Stomach (tissue), 8 donors: ENCODE measurements at regions not wholly inside any gene's neighbourhood (a gene's known extent, or its start where the extent isn't known, plus 50 kb on each side); places are given as distances from the start of the nearest gene placed in this dataset.

Experiments
- DNase-seq, 2 donors: peaks; one replicate each; pipeline versions ENCODE4 v3.0.0 to v3.0.0-alpha.2; 2013 to 2019
- H3K27ac ChIP-seq, 5 donors: fragments of 200-600 bp in 4 of 5; sonication (generic) in 4 of 5; one replicate each; pipeline ENCODE4 v1.5.1; 2013 to 2019; ENCODE audit warnings: mild to moderate bottlenecking in 1 of 5, moderate library complexity in 1 of 5
- H3K27me3 ChIP-seq, 3 donors: fragments of 200-600 bp; sonication (generic); one replicate each; pipeline ENCODE4 v1.5.1; 2017 to 2019; ENCODE audit warnings: mixed run types in 1 of 3
- H3K36me3 ChIP-seq, 4 donors: fragments of 200-600 bp; sonication (generic); 1 replicate in 3 of 4; 2 replicates in 1 of 4; pipeline ENCODE4 v1.5.1; 2016 to 2019
- H3K4me1 ChIP-seq, 4 donors: fragments of 200-600 bp; sonication (generic); one replicate each; pipeline ENCODE4 v1.5.1; 2016 to 2019
- H3K4me3 ChIP-seq, 4 donors: fragments of 200-600 bp; sonication (generic) in 3 of 4; one replicate each; pipeline ENCODE4 v1.5.1; 2016 to 2019; ENCODE audit warnings: mild to moderate bottlenecking in 1 of 4
- H3K9me3 ChIP-seq, 4 donors: fragments of 200-600 bp; sonication (generic); one replicate each; pipeline ENCODE4 v1.5.1; 2016 to 2019
- CTCF ChIP-seq, 7 experiments: fragments of 450-650 bp in 4 of 7; fragments of 200-600 bp in 3 of 7; sonication (generic) in 3 of 7; IDR thresholded peaks; one replicate each; pipeline ENCODE4 v1.5.1; 2016 to 2019; ENCODE audit warnings: antibody characterized with exemption in 7 of 7, control low read depth in 2 of 7, mild to moderate bottlenecking in 1 of 7
- EP300 ChIP-seq: sonication (generic); formaldehyde crosslinking; IDR thresholded peaks from one replicate; pipeline ENCODE4 v1.6.1; 2017; ENCODE audit warnings: antibody characterized with exemption
- POLR2A ChIP-seq, 4 donors: fragments of 450-650 bp; IDR thresholded peaks; one replicate each; pipeline ENCODE4 v1.6.1; 2016; ENCODE audit warnings: antibody characterized with exemption in 4 of 4, control low read depth in 2 of 4, mild to moderate bottlenecking in 1 of 4, moderate library complexity in 1 of 4
- POLR2AphosphoS5 ChIP-seq, 3 donors: sonication (generic); formaldehyde crosslinking; IDR thresholded peaks; one replicate each; pipeline ENCODE4 v1.6.1; 2016; ENCODE audit warnings: antibody characterized with exemption in 3 of 3
- WGBS, 5 donors: extraction: QIAGEN DNeasy Blood & Tissue Kit in 3 of 5; methylation state at CpG; one replicate each; pipeline versions ENCODE4 v1.1.5 to v1.1.7; 2013 to 2018; 5-methylcytosine and 5-hydroxymethylcytosine counted together
- intact Hi-C: fragments of 100-400 bp; cut with DNase I; formaldehyde crosslinking; loops from one replicate; pipeline ENCODE4 v1.15.1; 2023; ENCODE audit warnings: low total_unique reads
- donor health status: healthy with polysubstance abuse.
- donor health status: Bipolar disorder and iron deficiency.
- donor health status: healthy.

- TF ChIP-seq POLR2AphosphoS5 (IDR thresholded peaks at IDR 0.05) (no peak), EP300 (no peak), CTCF (IDR thresholded peaks at IDR 0.05) (no peak), POLR2A (IDR thresholded peaks at IDR 0.05) (no peak)
- no peaks in the 10 kb centered on the region for H3K9me3 ChIP-seq
- 81 to 96% (median 84%) methylated on average over 3 to 4 of the region's 4 CpGs for WGBS, 5 donors
Observed at GRCh38 chr18:75779450-75779849, 351.9 kb upstream of the SMIM21 start.

GRCh38 chr18:75777630-75778029 is 350.1 kb upstream of the SMIM21 start:
- DNase-seq, result no peak
- Histone ChIP-seq H3K9me3 (no peaks in the 10 kb centered on the region), H3K36me3 (no peaks in the 10 kb centered on the region), H3K27me3 (peaks cover 0 to 10% (median 0%) of the 10 kb centered on the region in 3 donors), H3K4me1 (no peaks in the 10 kb centered on the region), H3K27ac (no peak overlapping the region), H3K4me3 (no peak overlapping the region)
- 59 to 70% (median 63%) methylated on average over 6 of the region's 6 CpGs for WGBS, 5 donors
- intact Hi-C loops, result no loop called here
- TF ChIP-seq EP300 (no peak), POLR2A (IDR thresholded peaks at IDR 0.05) (no peak), CTCF (IDR thresholded peaks at IDR 0.05) (no peak), POLR2AphosphoS5 (IDR thresholded peaks at IDR 0.05) (no peak)

More at GRCh38 chr18:75779450-75779849, 351.9 kb upstream of the SMIM21 start:
- peaks cover 0 to 26% (median 0%) of the 10 kb centered on the region in 3 donors for H3K27me3 ChIP-seq
- no peaks in the 10 kb centered on the region for H3K36me3 ChIP-seq
- H3K4me3 ChIP-seq, result no peak overlapping the region
- H3K27ac ChIP-seq, result no peak overlapping the region
- no peak for DNase-seq
- intact Hi-C loops, result no loop called here
- H3K4me1 ChIP-seq, result no peaks in the 10 kb centered on the region

- intact Hi-C loops, result no loop called here
- WGBS, 5 donors, result 26 to 34% (median 28%) methylated on average over 2 of the region's 2 CpGs
Observed at GRCh38 chr18:75775121-75775520, 347.6 kb upstream of the SMIM21 start.

GRCh38 chr18:75773618-75774017 is 346.1 kb upstream of the SMIM21 start:
- peaks cover 0 to 9% (median 0%) of the 10 kb centered on the region in 3 donors for H3K27me3 ChIP-seq
- no peaks in the 10 kb centered on the region for H3K36me3 ChIP-seq
- no peaks in the 10 kb centered on the region for H3K4me1 ChIP-seq
- WGBS, 5 donors, result 68 to 75% (median 72%) methylated on average over 3 of the region's 3 CpGs
- TF ChIP-seq POLR2A (IDR thresholded peaks at IDR 0.05), result no peak
- TF ChIP-seq CTCF (IDR thresholded peaks at IDR 0.05), result no peak
- no peak for TF ChIP-seq POLR2AphosphoS5 (IDR thresholded peaks at IDR 0.05)
- no peak for TF ChIP-seq EP300
- H3K4me3 ChIP-seq, result no peak overlapping the region
- H3K9me3 ChIP-seq, result no peaks in the 10 kb centered on the region
- no peak overlapping the region for H3K27ac ChIP-seq
- no peak for DNase-seq
- intact Hi-C loops, result no loop called here

More at GRCh38 chr18:75775121-75775520, 347.6 kb upstream of the SMIM21 start:
- no peak for DNase-seq
- no peaks in the 10 kb centered on the region for H3K4me1 ChIP-seq
- no peak for TF ChIP-seq POLR2AphosphoS5 (IDR thresholded peaks at IDR 0.05)
- no peak for TF ChIP-seq POLR2A (IDR thresholded peaks at IDR 0.05)
- no peak for TF ChIP-seq EP300
- TF ChIP-seq CTCF (IDR thresholded peaks at IDR 0.05), result no peak
- H3K27ac ChIP-seq, result no peak overlapping the region
- H3K36me3 ChIP-seq, result no peaks in the 10 kb centered on the region
- H3K9me3 ChIP-seq, result no peaks in the 10 kb centered on the region
- no peak overlapping the region for H3K4me3 ChIP-seq
- peaks cover 0 to 9% (median 0%) of the 10 kb centered on the region in 3 donors for H3K27me3 ChIP-seq
